HEK293T (cell line): ENCODE measurements at regions not wholly inside any gene's neighbourhood (a gene's known extent, or its start where the extent isn't known, plus 50 kb on each side); places are given as distances from the start of the nearest gene placed in this dataset.

ENCODE experiments used
- CTCF ChIA-PET: fragments of 350-600 bp; formaldehyde crosslinking; extraction: SDS; loops from one replicate; lab custom pipeline; 2021; ENCODE audit warnings: antibody characterized with exemption, inconsistent platforms; lab: Yijun Ruan, JAX
- POLR2A ChIA-PET: fragments of 350-600 bp; formaldehyde crosslinking; extraction: SDS; loops from one replicate; lab custom pipeline; 2020; ENCODE audit warnings: antibody characterized with exemption, inconsistent platforms; lab: Yijun Ruan, JAX
- DNase-seq: peaks from one replicate; pipeline ENCODE4 v3.0.0; 2012; ENCODE audit warnings: mixed read lengths; ENCODE audit errors: extremely low spot score
- ARNT ChIP-seq: fragments of 450-650 bp; IDR thresholded peaks from 2 replicates; pipeline ENCODE4 v1.6.1; 2017; ENCODE audit warnings: mild to moderate bottlenecking
- BHLHE40 ChIP-seq: fragments of 450-650 bp; IDR thresholded peaks from 2 replicates; pipeline ENCODE4 v1.6.1; 2016; ENCODE audit warnings: mild to moderate bottlenecking, moderate library complexity, borderline replicate concordance
- CTBP1 ChIP-seq: fragments of 450-650 bp; IDR thresholded peaks from 2 replicates; pipeline ENCODE4 v1.6.1; 2016; ENCODE audit warnings: borderline replicate concordance
- ELF4 ChIP-seq: fragments of 450-650 bp; IDR thresholded peaks from 2 replicates; pipeline ENCODE4 v1.6.1; 2017; ENCODE audit warnings: antibody characterized with exemption
- FOXA1 ChIP-seq: fragments of 450-650 bp; IDR thresholded peaks from 2 replicates; pipeline ENCODE4 v1.6.1; 2016; ENCODE audit warnings: mild to moderate bottlenecking
- FOXK2 ChIP-seq: fragments of 450-650 bp; IDR thresholded peaks from 2 replicates; pipeline ENCODE4 v1.6.1; 2016; ENCODE audit warnings: mild to moderate bottlenecking
- FOXM1 ChIP-seq: fragments of 450-650 bp; IDR thresholded peaks from 2 replicates; pipeline ENCODE4 v1.6.1; 2017; ENCODE audit warnings: mild to moderate bottlenecking, borderline replicate concordance
- HDGF ChIP-seq: fragments of 450-650 bp; IDR thresholded peaks from 2 replicates; pipeline ENCODE4 v1.6.1; 2017; ENCODE audit warnings: antibody characterized with exemption, borderline replicate concordance
- L3MBTL2 ChIP-seq: fragments of 450-650 bp; conservative IDR thresholded peaks from 2 replicates; pipeline ENCODE4 v1.6.1; 2016; ENCODE audit warnings: mild to moderate bottlenecking
- LEF1 ChIP-seq: fragments of 450-650 bp; IDR thresholded peaks from 2 replicates; pipeline ENCODE4 v1.6.1; 2017; ENCODE audit warnings: mild to moderate bottlenecking, borderline replicate concordance
- NFRKB ChIP-seq: fragments of 450-650 bp; IDR thresholded peaks from 2 replicates; pipeline ENCODE4 v1.6.1; 2016; ENCODE audit warnings: mild to moderate bottlenecking, moderate library complexity
- SP1 ChIP-seq: fragments of 450-650 bp; IDR thresholded peaks from 2 replicates; pipeline ENCODE4 v1.6.1; 2017
- SUZ12 ChIP-seq: fragments of 450-650 bp; IDR thresholded peaks from 2 replicates; pipeline ENCODE4 v1.6.1; 2016; ENCODE audit warnings: mild to moderate bottlenecking
- TARDBP ChIP-seq: fragments of 450-650 bp; IDR thresholded peaks from 2 replicates; pipeline ENCODE4 v1.6.1; 2016
- ZNF384 ChIP-seq: fragments of 450-650 bp; IDR thresholded peaks from 2 replicates; pipeline ENCODE4 v1.6.1; 2016
- TF ChIP-seq, protein P1 (sequence below): fragments of 450-650 bp; IDR thresholded peaks from 2 replicates; pipeline ENCODE4 v1.6.1; 2016

DNA sequence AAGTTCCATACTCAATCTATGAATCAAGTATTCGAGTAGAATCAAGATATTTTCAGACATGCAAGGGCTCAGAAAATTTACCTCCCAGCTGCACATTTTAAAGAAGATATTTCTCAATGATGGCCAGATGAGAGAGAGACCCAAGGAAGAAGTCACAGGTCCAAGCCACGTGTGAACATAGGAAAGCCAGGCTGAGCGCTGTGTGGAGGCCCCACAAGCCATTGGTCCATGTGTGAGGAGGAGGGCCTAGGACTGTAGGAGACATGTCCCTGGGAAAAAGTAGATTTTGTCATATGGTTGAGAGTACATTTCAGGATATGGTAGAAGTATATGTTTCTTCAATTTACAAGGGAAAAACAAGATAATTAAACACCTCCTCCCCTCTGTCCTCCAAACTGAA, 115.8 kb upstream of the RPS23 start:
- no peak for DNase-seq
- TF ChIP-seq FOXA1 (no peak), ZNF384 (no peak), FOXM1 (no peak), L3MBTL2 (no peak), SP1 (no peak), ELF4 (no peak), TARDBP (no peak)
- TF ChIP-seq, protein P1, sequence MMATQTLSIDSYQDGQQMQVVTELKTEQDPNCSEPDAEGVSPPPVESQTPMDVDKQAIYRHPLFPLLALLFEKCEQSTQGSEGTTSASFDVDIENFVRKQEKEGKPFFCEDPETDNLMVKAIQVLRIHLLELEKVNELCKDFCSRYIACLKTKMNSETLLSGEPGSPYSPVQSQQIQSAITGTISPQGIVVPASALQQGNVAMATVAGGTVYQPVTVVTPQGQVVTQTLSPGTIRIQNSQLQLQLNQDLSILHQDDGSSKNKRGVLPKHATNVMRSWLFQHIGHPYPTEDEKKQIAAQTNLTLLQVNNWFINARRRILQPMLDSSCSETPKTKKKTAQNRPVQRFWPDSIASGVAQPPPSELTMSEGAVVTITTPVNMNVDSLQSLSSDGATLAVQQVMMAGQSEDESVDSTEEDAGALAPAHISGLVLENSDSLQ = no peak
- CTCF ChIA-PET = no interaction called here
- POLR2A ChIA-PET = no interaction called here

DNA sequence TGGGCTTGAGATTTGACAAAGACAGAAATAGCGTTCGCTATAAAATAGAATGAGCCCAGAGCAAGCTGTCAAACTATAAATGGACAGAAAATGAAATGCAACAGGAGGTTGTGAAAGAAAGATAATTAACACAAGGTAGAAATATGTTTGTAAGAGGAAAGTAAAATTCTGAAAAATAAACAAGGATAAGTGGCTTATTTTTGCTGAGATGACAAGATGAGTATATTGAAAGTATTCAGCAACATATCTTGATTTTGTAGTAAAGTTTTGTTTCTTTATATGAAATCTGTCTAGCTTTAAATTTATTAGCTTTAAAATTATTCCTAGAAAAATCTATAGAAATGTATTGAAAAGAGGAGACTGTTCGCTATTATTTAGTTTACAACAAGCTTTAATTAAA, 111.9 kb upstream of the RPS23 start:
- TF ChIP-seq FOXA1 (no peak), SUZ12 (no peak), ELF4 (no peak), LEF1 (no peak), FOXK2 (no peak), FOXM1 (no peak), CTBP1 (no peak)
- TF ChIP-seq, protein P1 = no peak
- ChIA-PET CTCF (no interaction called here), POLR2A (no interaction called here)
- no peak for DNase-seq

DNA sequence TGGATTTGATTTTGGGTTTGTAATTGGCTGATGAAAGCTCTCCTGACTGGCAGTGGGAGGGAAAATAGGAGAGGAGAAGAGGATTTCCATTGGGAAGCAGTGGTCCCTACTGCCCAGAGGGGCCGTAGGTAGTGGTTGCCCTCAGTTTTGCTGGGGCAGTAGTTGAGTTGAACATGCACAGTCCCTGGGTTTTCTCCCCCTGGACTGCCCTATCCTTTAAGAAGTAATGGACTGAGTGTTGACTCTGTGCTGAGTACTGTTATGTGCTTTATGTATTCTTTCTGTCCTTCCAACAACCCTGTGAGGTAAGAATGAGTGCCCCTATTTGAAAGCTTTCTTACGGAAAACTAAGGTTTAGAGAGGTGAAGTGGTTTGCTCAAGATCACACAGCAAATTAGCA, 111.2 kb upstream of the RPS23 start:
- CTCF ChIA-PET = interaction anchor here (0.7 to 1.5 kb wide), 3 partner anchors 10 to 1025 kb away, joined by 3 read pairs; no protein-coding TSS in a partner anchor
- TF ChIP-seq ARNT (no peak), ZNF384 (no peak), HDGF (no peak), TARDBP (no peak), LEF1 (no peak), CTBP1 (no peak), SP1 (no peak), FOXK2 (no peak), FOXM1 (no peak), ELF4 (no peak), BHLHE40 (no peak), NFRKB (no peak), SUZ12 (no peak), FOXA1 (no peak), L3MBTL2 (no peak)
- TF ChIP-seq, protein P1 = no peak
- DNase-seq = no peak
- POLR2A ChIA-PET = interaction anchor here (0.8 to 1.7 kb wide), 2 partner anchors 17 to 24 kb away, joined by 3 to 4 read pairs; no protein-coding TSS in a partner anchor

DNA sequence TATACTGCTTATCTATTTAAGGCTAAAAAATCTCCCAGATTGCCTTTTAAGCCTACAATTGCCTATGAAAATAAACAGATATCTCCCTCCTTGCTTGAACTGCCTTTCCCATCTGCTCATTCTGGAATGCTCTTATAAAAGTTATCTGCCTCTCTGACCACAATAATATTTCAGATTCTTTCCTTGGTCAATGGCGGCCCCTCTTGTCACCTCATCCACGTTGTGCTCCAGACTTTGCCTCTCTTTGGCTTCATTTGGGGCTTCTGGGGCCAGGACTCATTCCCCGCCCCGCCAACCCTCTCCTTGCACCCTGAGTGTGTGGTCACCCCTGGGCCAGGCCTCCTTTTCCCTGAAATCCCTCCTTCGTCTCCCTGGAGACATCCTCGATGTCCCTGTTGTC, 110.0 kb upstream of the RPS23 start:
- DNase-seq = no peak
- TF ChIP-seq SP1 = no peak
- no peak for TF ChIP-seq FOXK2
- no peak for TF ChIP-seq LEF1
- TF ChIP-seq ZNF384 = no peak
- TF ChIP-seq, protein P1 = no peak
- no peak for TF ChIP-seq CTBP1
- TF ChIP-seq BHLHE40 = no peak
- no peak for TF ChIP-seq HDGF
- no peak for TF ChIP-seq ARNT
- no peak for TF ChIP-seq ELF4
- no peak for TF ChIP-seq SUZ12
- no peak for TF ChIP-seq FOXA1
- no peak for TF ChIP-seq L3MBTL2
- ChIA-PET CTCF (interaction anchor here (0.6 to 1.5 kb wide), 3 partner anchors 8 to 209 kb away, joined by 3 to 4 read pairs (median 3); no protein-coding TSS in a partner anchor), POLR2A (interaction anchor here (1.7 kb wide), 1 partner anchor 18 kb away, joined by 4 read pairs; no protein-coding TSS in a partner anchor)

DNA sequence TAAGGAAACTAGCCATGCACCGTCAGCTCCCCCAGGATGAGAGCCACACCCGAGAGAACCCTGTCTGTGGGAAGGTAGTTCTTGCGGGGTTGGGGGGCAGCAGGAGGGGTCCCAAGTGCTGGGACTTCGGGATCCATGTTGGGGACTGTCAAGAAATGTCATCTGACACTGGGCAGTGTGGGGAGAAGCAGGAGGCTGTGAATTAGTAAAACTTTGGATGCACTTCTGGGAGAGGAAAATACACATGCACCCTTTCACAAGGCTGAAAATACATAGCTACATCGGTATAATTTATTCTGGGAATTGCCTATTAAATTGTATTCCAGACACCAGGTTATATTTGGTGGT, 109.6 kb upstream of the RPS23 start:
- CTCF ChIA-PET = interaction anchor here (0.6 to 1.5 kb wide), 3 partner anchors 8 to 209 kb away, joined by 3 to 4 read pairs (median 3); no protein-coding TSS in a partner anchor
- TF ChIP-seq NFRKB (no peak), SP1 (no peak)
- DNase-seq = no peak

DNA sequence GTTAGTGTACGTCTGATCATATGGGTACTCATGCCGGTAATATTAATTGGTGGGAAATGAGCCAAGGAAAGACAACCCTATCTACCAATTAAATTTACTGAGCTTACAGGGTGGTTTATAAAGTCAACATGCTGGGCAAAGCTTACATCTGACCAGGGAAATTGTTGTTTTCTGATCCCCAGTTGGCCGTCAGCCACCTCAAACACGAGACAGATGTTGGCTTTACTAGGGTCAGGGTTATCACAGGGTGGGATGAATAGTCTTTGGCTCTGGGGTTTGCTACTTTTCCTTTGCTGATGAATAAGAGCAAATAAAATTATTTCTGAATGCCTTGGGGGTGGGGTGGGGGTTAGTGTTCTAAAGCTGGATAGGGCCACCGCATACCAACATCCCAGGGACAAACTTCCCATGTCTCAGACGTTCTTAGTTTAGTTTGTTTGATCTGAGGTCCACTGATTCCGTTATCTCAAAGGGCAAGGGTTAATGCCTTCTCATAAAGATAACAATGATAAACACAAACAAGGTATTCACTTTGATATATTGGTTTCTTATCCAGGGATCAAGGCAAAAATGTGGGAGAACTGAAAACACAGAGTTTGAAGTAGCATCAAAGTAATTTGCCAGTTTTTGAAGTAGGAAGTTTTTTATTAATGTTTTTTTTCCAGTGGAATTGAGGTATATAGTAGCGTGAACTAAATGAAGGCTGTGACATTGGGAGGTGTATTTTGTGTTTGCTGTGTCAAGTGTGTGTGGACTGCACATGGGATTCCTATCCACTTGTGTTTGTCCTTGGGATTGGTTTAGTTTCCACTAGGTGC, 109.1 kb upstream of the RPS23 start:
- peak; percentile 39 for DNase-seq
- TF ChIP-seq CTBP1 = peak; percentile 46; the same call in 1 of the 2 replicates
- TF ChIP-seq L3MBTL2 = peak; percentile 37; the same call in 1 of the 2 replicates
- TF ChIP-seq, protein P1 = no peak
- ChIA-PET CTCF (interaction anchor here (0.7 to 0.9 kb wide), 2 partner anchors 9 to 498 kb away, joined by 3 to 4 read pairs; no protein-coding TSS in a partner anchor), POLR2A (interaction anchor here (1.9 kb wide), 1 partner anchor 109 kb away, joined by 7 read pairs; the partner anchor contains the start of gene RPS23)

More for the DNA sequence above, 109.6 kb upstream of the RPS23 start:
- POLR2A ChIA-PET = interaction anchor here (1.7 to 1.9 kb wide), 2 partner anchors 19 to 109 kb away, joined by 4 to 7 read pairs; partner anchors contain the start of gene RPS23
